HEK293T (cell line): ENCODE measurements at regions not wholly inside any gene's neighbourhood (a gene's known extent, or its start where the extent isn't known, plus 50 kb on each side); places are given as distances from the start of the nearest gene placed in this dataset.

Experiments
- ARNT ChIP-seq: fragments of 450-650 bp; IDR thresholded peaks from 2 replicates; pipeline ENCODE4 v1.6.1; 2017; ENCODE audit warnings: mild to moderate bottlenecking
- BHLHE40 ChIP-seq: fragments of 450-650 bp; IDR thresholded peaks from 2 replicates; pipeline ENCODE4 v1.6.1; 2016; ENCODE audit warnings: mild to moderate bottlenecking, moderate library complexity, borderline replicate concordance
- ELF4 ChIP-seq: fragments of 450-650 bp; IDR thresholded peaks from 2 replicates; pipeline ENCODE4 v1.6.1; 2017; ENCODE audit warnings: antibody characterized with exemption
- FOXA1 ChIP-seq: fragments of 450-650 bp; IDR thresholded peaks from 2 replicates; pipeline ENCODE4 v1.6.1; 2016; ENCODE audit warnings: mild to moderate bottlenecking
- FOXM1 ChIP-seq: fragments of 450-650 bp; IDR thresholded peaks from 2 replicates; pipeline ENCODE4 v1.6.1; 2017; ENCODE audit warnings: mild to moderate bottlenecking, borderline replicate concordance
- HDGF ChIP-seq: fragments of 450-650 bp; IDR thresholded peaks from 2 replicates; pipeline ENCODE4 v1.6.1; 2017; ENCODE audit warnings: antibody characterized with exemption, borderline replicate concordance
- L3MBTL2 ChIP-seq: fragments of 450-650 bp; conservative IDR thresholded peaks from 2 replicates; pipeline ENCODE4 v1.6.1; 2016; ENCODE audit warnings: mild to moderate bottlenecking
- LEF1 ChIP-seq: fragments of 450-650 bp; IDR thresholded peaks from 2 replicates; pipeline ENCODE4 v1.6.1; 2017; ENCODE audit warnings: mild to moderate bottlenecking, borderline replicate concordance
- NFRKB ChIP-seq: fragments of 450-650 bp; IDR thresholded peaks from 2 replicates; pipeline ENCODE4 v1.6.1; 2016; ENCODE audit warnings: mild to moderate bottlenecking, moderate library complexity
- SP1 ChIP-seq: fragments of 450-650 bp; IDR thresholded peaks from 2 replicates; pipeline ENCODE4 v1.6.1; 2017
- SUZ12 ChIP-seq: fragments of 450-650 bp; IDR thresholded peaks from 2 replicates; pipeline ENCODE4 v1.6.1; 2016; ENCODE audit warnings: mild to moderate bottlenecking
- ZNF384 ChIP-seq: fragments of 450-650 bp; IDR thresholded peaks from 2 replicates; pipeline ENCODE4 v1.6.1; 2016

GRCh38 chr20:4066551-4066950 lies 51.2 kb upstream of the RNF24 start:
- no peak for TF ChIP-seq L3MBTL2
- TF ChIP-seq SUZ12 = no peak
- no peak for TF ChIP-seq SP1
- TF ChIP-seq LEF1 = no peak
- TF ChIP-seq FOXM1 = no peak
- no peak for TF ChIP-seq NFRKB
- no peak for TF ChIP-seq HDGF
- no peak for TF ChIP-seq FOXA1
- no peak for TF ChIP-seq ELF4
- no peak for TF ChIP-seq ARNT
- no peak for TF ChIP-seq ZNF384
- no peak for TF ChIP-seq BHLHE40
